ENCODE measurements at regions not wholly inside any gene's neighbourhood (a gene's known extent, or its start where the extent isn't known, plus 50 kb on each side); places are given as distances from the start of the nearest gene placed in this dataset.

GRCh38 chr18:45202061-45202460 is 413.2 kb upstream of the SLC14A2 start:
- TF ChIP-seq CTCF (IDR thresholded peaks at IDR 0.05) (no peak), POLR2A (IDR thresholded peaks at IDR 0.05) (no peak), POLR2AphosphoS5 (IDR thresholded peaks at IDR 0.05) (no peak)
